HG03196 (cell line): ENCODE measurements at regions not wholly inside any gene's neighbourhood (a gene's known extent, or its start where the extent isn't known, plus 50 kb on each side); places are given as distances from the start of the nearest gene placed in this dataset.
"Not testable (repeated sequence)": the region's sequence is repeated elsewhere in the genome, so short reads cannot be mapped to it uniquely, and the experiment has no call there.

ENCODE experiments used
- ATAC-seq: cut with Tn5 transposase; IDR thresholded peaks from one replicate; pipeline ENCODE4 v1.9.1; 2021; ENCODE audit not compliant: unreplicated experiment

DNA sequence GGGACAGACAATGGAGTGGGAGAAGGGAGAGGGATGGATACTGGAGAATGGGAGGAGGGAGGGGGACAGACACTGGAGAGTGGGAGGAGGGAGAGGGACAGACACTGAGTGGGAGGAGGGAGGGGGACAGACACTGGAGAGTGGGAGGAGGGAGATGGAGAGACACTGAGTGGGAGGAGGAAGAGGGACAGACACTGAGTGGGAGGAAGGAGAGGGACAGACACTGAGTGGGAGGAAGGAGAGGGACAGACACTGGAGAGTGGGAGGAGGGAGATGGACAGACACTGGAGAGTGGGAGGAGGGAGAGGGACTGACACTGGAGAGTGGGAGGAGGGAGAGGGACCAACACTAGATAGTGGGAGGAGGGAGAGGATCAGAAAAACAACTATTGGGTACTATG, 426.7 kb upstream of the PMFBP1 start:
- ATAC-seq = no peak

DNA sequence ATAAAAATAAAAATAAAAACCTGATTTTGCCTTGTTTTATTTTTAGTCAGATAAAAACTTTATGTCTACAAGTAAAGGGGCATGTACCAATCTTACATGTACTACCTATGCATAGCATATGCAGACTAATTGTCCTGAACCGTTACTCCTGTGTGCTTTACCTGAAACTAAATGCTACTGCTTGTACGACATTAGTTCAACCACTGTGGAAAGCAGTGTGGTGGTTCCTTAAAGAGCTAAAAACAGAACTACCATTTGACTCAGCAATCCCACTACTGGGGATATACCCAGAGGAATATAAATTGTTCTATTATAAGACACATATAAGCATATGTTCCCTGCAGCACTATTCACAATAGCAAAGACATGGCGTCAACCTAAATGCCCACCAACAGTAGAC, 426.0 kb upstream of the PMFBP1 start:
- ATAC-seq = no peak

GRCh38 chr16:72596373-72596772, 424.4 kb upstream of the PMFBP1 start:
- ATAC-seq = no peak

GRCh38 chr16:72590151-72590937, 418.4 kb upstream of the PMFBP1 start:
- peak; percentile 85 for ATAC-seq

- no peak for ATAC-seq
Observed at GRCh38 chr16:72588551-72588950, 416.6 kb upstream of the PMFBP1 start.

- not testable (repeated sequence) for ATAC-seq
Observed at GRCh38 chr16:72578061-72578460, 406.1 kb upstream of the PMFBP1 start.

GRCh38 chr16:72576189-72576588, 404.2 kb upstream of the PMFBP1 start:
- ATAC-seq = no peak

DNA sequence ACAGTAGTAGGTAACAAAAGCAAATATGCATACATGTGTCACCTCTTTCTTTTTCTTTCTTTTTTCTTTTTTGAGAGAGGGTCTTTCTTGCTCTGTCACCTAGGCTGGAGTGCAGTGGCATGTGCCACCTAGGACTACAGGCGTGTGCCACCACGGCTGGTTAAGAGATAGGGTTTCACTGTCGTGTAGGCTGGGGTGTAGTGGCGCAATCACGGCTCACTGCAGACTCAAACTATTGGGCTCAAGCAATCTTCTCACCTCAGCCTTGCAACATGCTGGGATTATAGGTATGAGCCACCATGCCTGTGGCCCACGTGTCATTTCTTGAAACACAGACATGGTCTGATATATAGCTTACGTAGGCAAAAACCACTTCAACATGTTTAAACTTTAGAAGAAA, 397.7 kb upstream of the PMFBP1 start:
- no peak for ATAC-seq

DNA sequence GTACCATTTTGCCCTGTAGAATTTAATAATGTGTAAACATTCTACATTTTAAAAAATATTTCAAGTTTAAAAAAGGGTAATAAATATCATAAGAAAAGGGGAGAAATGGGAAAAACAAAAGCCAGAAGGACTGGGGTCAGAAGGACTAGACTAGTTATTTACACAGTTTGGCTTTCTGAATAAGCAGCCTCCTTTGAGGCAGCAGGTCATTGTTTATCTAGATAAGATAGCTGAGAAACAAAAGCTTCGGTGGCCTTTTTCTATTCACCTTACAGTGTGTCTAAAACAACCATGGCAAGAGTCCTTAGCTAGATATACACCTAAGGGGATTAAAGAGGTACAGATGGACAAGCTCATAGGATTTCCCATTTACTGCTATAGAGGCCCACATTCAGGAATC, 396.5 kb upstream of the PMFBP1 start:
- ATAC-seq = no peak

GRCh38 chr16:72566174-72566573, 394.2 kb upstream of the PMFBP1 start:
- no peak for ATAC-seq

DNA sequence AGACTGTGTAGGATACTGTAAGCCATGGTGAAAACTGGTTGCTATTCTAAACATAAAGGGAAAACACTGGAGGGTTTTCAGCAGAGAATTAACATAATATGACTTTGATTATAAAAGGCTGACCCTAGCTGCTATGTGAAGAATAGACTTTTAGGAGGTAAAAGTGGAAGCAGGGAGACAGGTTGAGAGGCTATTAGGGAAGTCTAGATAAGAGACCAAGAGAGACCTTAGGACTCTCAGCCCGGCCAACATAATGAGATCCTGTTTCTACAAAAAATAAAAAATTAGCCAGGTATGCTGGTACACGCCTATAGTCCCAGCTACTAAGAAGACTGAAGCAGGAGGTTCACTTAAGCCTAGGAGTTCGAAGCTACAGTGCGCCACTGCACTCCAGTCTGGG, 393.2 kb upstream of the PMFBP1 start:
- ATAC-seq = no peak

- ATAC-seq = no peak
Observed at GRCh38 chr16:72560617-72561016, 388.7 kb upstream of the PMFBP1 start.

DNA sequence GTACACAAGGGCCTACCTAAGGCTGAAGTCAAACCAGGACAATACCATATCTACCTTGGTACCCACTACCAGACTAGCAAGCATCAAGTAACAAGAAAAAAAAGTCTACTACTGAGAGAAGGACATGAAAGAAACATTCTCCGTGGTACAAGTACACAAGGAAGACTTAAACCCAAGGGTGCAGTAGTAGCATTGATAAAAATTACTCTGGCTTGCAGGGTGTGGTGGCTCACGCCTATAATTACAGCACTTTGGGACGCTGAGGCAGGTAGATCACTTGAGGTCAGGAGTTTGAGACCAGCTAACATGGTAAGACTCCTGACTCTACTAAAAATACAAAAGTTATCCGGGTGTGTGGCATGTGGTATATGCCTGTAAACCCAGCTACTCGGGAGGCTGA, 386.5 kb upstream of the PMFBP1 start:
- no peak for ATAC-seq

DNA sequence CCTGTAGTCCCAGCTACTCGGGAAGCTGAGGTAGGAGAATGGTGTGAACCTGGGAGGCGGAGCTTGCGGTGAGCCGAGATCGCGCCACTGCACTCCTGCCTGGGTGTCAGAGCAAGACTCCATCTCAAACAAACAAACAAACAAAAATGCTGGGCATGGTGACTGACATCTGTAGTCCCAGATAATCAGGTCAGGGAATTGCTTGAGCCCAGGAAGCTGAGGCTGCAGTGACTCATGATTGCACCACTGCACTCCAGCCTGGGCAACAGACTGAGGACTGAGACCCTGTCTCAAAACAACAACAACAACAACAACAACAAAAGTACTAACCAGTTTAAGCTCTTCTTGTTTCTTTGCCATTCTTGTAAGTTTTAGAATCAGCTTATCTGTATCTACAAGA, 383.0 kb upstream of the PMFBP1 start:
- no peak for ATAC-seq

GRCh38 chr16:72552654-72553053, 380.7 kb upstream of the PMFBP1 start:
- ATAC-seq = no peak

- no peak for ATAC-seq
Observed at GRCh38 chr16:72551649-72552048, 379.7 kb upstream of the PMFBP1 start.

- ATAC-seq = no peak
Observed at GRCh38 chr16:72549878-72550277, 377.9 kb upstream of the PMFBP1 start.

DNA sequence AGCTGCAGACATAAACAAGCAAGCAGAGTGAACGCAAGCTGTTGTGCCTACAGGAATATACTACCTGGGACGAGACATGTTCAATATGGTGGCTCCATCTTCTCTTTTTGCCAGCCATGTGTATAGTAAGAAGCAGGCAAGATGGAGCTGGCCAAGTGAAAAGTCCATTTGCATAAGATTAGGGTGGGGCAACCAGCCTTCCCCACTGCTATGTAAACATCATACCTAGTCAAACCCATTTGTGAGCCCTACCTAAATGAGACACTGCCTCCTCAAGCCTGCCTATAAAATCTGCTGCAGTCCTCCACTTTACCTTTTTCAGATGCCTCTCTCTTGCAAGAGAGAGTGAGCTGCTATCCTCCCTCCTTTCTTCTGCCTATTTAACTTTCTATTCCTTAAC, 370.1 kb upstream of the PMFBP1 start:
- ATAC-seq = no peak

GRCh38 chr16:72537664-72538063, 365.7 kb upstream of the PMFBP1 start:
- no peak for ATAC-seq

DNA sequence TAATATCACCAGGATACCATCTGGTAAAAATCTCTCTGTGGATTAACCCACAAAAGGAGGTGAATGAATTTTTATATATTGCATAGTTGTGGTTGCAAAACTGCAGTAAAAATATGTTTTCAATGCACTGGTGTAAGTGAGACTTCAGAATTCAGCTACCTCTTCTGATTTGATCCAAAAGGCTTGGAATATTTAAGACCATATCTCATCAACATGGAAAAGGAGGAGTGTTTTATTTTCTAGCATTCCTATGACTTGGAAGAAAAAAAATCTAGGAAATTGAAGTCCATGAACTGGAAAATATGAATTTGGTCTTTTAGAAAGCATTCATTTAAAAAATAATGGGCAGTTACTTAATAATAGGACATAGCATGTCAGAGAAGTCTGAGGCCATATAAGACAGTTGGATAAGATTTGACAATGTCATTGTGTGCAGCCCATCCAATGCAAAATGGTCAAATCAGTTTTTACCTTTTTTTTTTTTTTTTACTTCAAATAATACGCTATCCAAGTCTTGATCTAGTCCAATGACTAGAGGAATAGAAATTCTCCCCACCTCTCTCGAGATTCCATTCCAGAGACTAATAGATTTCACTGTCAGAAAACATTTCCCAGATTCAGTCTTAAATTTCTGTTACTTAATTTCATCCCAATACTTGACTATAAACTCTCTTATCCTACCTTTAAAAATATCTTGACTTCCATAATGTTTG, 364.9 kb upstream of the PMFBP1 start:
- ATAC-seq = no peak

DNA sequence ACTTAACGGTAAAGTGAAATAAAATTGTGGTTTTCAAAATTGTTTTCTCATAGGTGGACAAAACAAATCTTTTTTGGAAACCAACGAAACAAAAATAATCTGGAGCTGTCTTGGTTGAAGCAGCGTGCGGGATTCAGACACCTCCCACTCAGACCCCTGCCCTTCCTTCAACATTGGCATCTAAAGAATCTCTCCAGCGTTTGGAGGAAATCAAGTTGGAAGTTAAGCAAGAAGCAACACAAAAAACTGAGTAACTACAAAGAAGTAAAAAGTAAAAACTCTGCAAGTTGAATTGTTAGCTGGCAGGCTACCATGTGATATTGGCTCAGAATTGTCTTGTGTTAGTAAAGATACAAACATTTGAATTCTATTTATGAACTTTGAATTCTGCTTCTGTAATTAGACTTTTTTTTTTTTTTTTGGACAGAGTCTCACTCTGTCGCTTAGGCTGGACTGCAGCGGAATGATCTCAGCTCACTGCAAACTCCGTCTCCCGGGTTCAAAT, 361.0 kb upstream of the PMFBP1 start:
- ATAC-seq = no peak

- no peak for ATAC-seq
Observed at GRCh38 chr16:72530434-72530833, 358.5 kb upstream of the PMFBP1 start.
